WTC11 (cell line): ENCODE measurements at regions not wholly inside any gene's neighbourhood (a gene's known extent, or its start where the extent isn't known, plus 50 kb on each side); places are given as distances from the start of the nearest gene placed in this dataset.

Experiments
- ATAC-seq: fragments of 200-7000 bp; cut with Tn5 transposase; 2 replicates; pipeline ENCODE4 v1.10.0; 2021; ENCODE audit warnings: mild to moderate bottlenecking, moderate library complexity
- CTCF ChIA-PET: fragments of 300-600 bp; sonication (Branson Sonifier 250); formaldehyde crosslinking; loops from one replicate; lab custom pipeline; 2021; ENCODE audit warnings: antibody characterized with exemption; lab: Charles Lee
- POLR2A ChIA-PET: fragments of 350-600 bp; sonication (Branson Sonifier 250); formaldehyde crosslinking; loops from one replicate; lab custom pipeline; 2021; ENCODE audit warnings: antibody characterized with exemption; lab: Charles Lee
- DNase-seq: peaks from one replicate; pipeline ENCODE4 v3.0.0; 2021; ENCODE audit warnings: low spot score
- H3K27ac Mint-ChIP-seq: 2 replicates; pipeline ENCODE4 v1.8.0; 2021; ENCODE audit warnings: mixed read lengths
- H3K27me3 Mint-ChIP-seq: 2 replicates; pipeline ENCODE4 v1.8.0; 2021; ENCODE audit warnings: low read depth, mild to moderate bottlenecking, moderate library complexity, mixed read lengths
- H3K36me3 Mint-ChIP-seq: 2 replicates; pipeline ENCODE4 v1.8.0; 2021; ENCODE audit warnings: mixed read lengths
- H3K4me1 Mint-ChIP-seq: 2 replicates; pipeline ENCODE4 v1.8.0; 2022; ENCODE audit warnings: mixed read lengths
- H3K4me3 Mint-ChIP-seq: 2 replicates; pipeline ENCODE4 v1.8.0; 2021; ENCODE audit warnings: mild to moderate bottlenecking, moderate library complexity, mixed read lengths
- H3K9me3 Mint-ChIP-seq: 2 replicates; pipeline ENCODE4 v1.8.0; 2021; ENCODE audit warnings: mixed read lengths
- ELF4 ChIP-seq: sonication (generic); formaldehyde crosslinking; IDR thresholded peaks from 2 replicates; pipeline ENCODE4 v1.8.1; 2022; ENCODE audit warnings: low read depth, mild to moderate bottlenecking, moderate library complexity, missing genetic modification reagents
- EMX1 ChIP-seq: fragments of 250-450 bp; sonication (Bioruptor Pico); IDR thresholded peaks from 2 replicates; pipeline ENCODE4 v1.8.0; 2021; ENCODE audit warnings: mild to moderate bottlenecking
- ESRRA ChIP-seq: sonication (generic); formaldehyde crosslinking; IDR thresholded peaks from 2 replicates; pipeline ENCODE4 v1.8.1; 2022; ENCODE audit warnings: mild to moderate bottlenecking, missing genetic modification reagents, borderline replicate concordance
- FOXK1 ChIP-seq: sonication (generic); formaldehyde crosslinking; IDR thresholded peaks from 2 replicates; pipeline ENCODE4 v1.8.0; 2022; ENCODE audit warnings: mild to moderate bottlenecking, moderate library complexity, missing genetic modification reagents
- FOXP1 ChIP-seq: sonication (generic); formaldehyde crosslinking; IDR thresholded peaks from 2 replicates; pipeline ENCODE4 v1.8.0; 2022; ENCODE audit warnings: missing genetic modification reagents, mild to moderate bottlenecking, moderate library complexity, borderline replicate concordance
- GABPB1 ChIP-seq: sonication (generic); formaldehyde crosslinking; IDR thresholded peaks from 2 replicates; pipeline ENCODE4 v1.8.1; 2023; ENCODE audit warnings: mild to moderate bottlenecking, missing genetic modification reagents
- HMGA2 ChIP-seq: fragments of 250-450 bp; sonication (Bioruptor Pico); IDR thresholded peaks from 2 replicates; pipeline ENCODE4 v1.4.0; 2021; ENCODE audit warnings: mild to moderate bottlenecking, moderate library complexity
- JUN ChIP-seq: sonication (generic); formaldehyde crosslinking; IDR thresholded peaks from 2 replicates; pipeline ENCODE4 v1.8.0; 2023; ENCODE audit warnings: mild to moderate bottlenecking, missing genetic modification reagents
- KAT7 ChIP-seq: sonication (generic); formaldehyde crosslinking; IDR thresholded peaks from 2 replicates; pipeline ENCODE4 v1.8.1; 2023; ENCODE audit warnings: missing genetic modification reagents, mild to moderate bottlenecking, borderline replicate concordance
- NFATC4 ChIP-seq: fragments of 250-450 bp; sonication (Bioruptor Pico); IDR thresholded peaks from 2 replicates; pipeline ENCODE4 v1.9.0; 2021; ENCODE audit warnings: mild to moderate bottlenecking
- NR3C1 ChIP-seq: sonication (generic); formaldehyde crosslinking; conservative IDR thresholded peaks from 2 replicates; pipeline ENCODE4 v1.8.1; 2023; ENCODE audit warnings: low read depth, mild to moderate bottlenecking, missing genetic modification reagents
- SMAD4 ChIP-seq: sonication (generic); formaldehyde crosslinking; IDR thresholded peaks from 2 replicates; pipeline ENCODE4 v1.8.0; 2022; ENCODE audit warnings: mild to moderate bottlenecking, missing genetic modification reagents
- SP1 ChIP-seq: sonication (generic); formaldehyde crosslinking; conservative IDR thresholded peaks from 2 replicates; pipeline ENCODE4 v1.8.1; 2022; ENCODE audit warnings: missing genetic modification reagents
- TCF7 ChIP-seq: sonication (generic); formaldehyde crosslinking; IDR thresholded peaks from 2 replicates; pipeline ENCODE4 v1.8.0; 2022; ENCODE audit warnings: mild to moderate bottlenecking, low read depth, missing genetic modification reagents, moderate library complexity
- TEAD1 ChIP-seq: sonication (generic); formaldehyde crosslinking; IDR thresholded peaks from 2 replicates; pipeline ENCODE4 v1.8.0; 2022; ENCODE audit warnings: mild to moderate bottlenecking, missing genetic modification reagents
- ZNF121 ChIP-seq: sonication (generic); formaldehyde crosslinking; IDR thresholded peaks from 2 replicates; pipeline ENCODE4 v1.8.0; 2023; ENCODE audit warnings: missing genetic modification reagents
- ZNF263 ChIP-seq: sonication (generic); formaldehyde crosslinking; IDR thresholded peaks from 2 replicates; pipeline ENCODE4 v1.8.1; 2022; ENCODE audit warnings: low read depth, mild to moderate bottlenecking, moderate library complexity, missing genetic modification reagents
- ZNF416 ChIP-seq: fragments of 250-450 bp; sonication (Bioruptor Pico); IDR thresholded peaks from 2 replicates; pipeline ENCODE4 v1.9.0; 2021; ENCODE audit warnings: mild to moderate bottlenecking, inconsistent platforms
- ZNF671 ChIP-seq: fragments of 250-450 bp; sonication (Bioruptor Pico); IDR thresholded peaks from 2 replicates; pipeline ENCODE4 v1.8.0; 2021; ENCODE audit warnings: mild to moderate bottlenecking
- TF ChIP-seq, protein P1 (sequence below): sonication (generic); formaldehyde crosslinking; IDR thresholded peaks from 2 replicates; pipeline ENCODE4 v1.8.1; 2022; ENCODE audit warnings: low read depth, missing genetic modification reagents, borderline replicate concordance
- TF ChIP-seq, protein P2 (sequence below): sonication (generic); formaldehyde crosslinking; IDR thresholded peaks from 2 replicates; pipeline ENCODE4 v1.8.1; 2023; ENCODE audit warnings: mild to moderate bottlenecking, moderate library complexity, missing genetic modification reagents
- TF ChIP-seq, protein P3 (sequence below): sonication (generic); formaldehyde crosslinking; IDR thresholded peaks from 2 replicates; pipeline ENCODE4 v1.8.1; 2023; ENCODE audit warnings: mild to moderate bottlenecking, missing genetic modification reagents
- TF ChIP-seq, protein P4 (sequence below): fragments of 250-450 bp; sonication (Bioruptor Pico); IDR thresholded peaks from 2 replicates; pipeline ENCODE4 v1.8.0; 2021; ENCODE audit warnings: mild to moderate bottlenecking
- TF ChIP-seq, protein P5 (sequence below): fragments of 250-450 bp; sonication (Bioruptor Pico); IDR thresholded peaks from 2 replicates; pipeline ENCODE4 v1.9.0; 2021; ENCODE audit warnings: mild to moderate bottlenecking
- TF ChIP-seq, protein P6 (sequence below): sonication (generic); formaldehyde crosslinking; IDR thresholded peaks from 2 replicates; pipeline ENCODE4 v1.8.0; 2022; ENCODE audit warnings: mild to moderate bottlenecking, missing genetic modification reagents
- TF ChIP-seq, protein P7 (sequence below): sonication (generic); formaldehyde crosslinking; IDR thresholded peaks from 2 replicates; pipeline ENCODE4 v1.8.1; 2023; ENCODE audit warnings: mild to moderate bottlenecking, missing genetic modification reagents

DNA sequence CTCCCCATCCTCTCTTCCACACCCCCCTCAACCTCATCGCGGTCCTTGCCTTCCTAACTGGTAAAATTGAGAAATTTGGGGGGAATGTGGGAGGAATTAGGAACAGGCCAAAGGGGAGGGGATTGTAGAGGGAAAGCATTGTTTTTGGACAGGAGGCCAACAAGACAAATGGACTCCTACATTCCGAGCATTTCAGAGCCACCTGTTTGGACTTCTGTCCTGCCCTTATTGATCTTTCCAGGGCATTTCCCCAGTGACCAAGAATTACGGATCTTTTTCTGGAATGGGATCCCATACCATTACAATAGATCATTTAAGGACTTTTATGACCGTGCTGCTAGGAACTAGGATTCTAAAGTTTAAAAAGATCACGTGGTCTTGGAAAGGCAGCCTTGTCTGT, 221.3 kb upstream of the ASIC2 start (continued):
- no peak for TF ChIP-seq ELF4 (CRISPR knock-in tag)
- TF ChIP-seq, protein P1, sequence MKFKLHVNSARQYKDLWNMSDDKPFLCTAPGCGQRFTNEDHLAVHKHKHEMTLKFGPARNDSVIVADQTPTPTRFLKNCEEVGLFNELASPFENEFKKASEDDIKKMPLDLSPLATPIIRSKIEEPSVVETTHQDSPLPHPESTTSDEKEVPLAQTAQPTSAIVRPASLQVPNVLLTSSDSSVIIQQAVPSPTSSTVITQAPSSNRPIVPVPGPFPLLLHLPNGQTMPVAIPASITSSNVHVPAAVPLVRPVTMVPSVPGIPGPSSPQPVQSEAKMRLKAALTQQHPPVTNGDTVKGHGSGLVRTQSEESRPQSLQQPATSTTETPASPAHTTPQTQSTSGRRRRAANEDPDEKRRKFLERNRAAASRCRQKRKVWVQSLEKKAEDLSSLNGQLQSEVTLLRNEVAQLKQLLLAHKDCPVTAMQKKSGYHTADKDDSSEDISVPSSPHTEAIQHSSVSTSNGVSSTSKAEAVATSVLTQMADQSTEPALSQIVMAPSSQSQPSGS: no peak
- no peak for TF ChIP-seq GABPB1 (CRISPR knock-in tag)
- TF ChIP-seq, protein P2, sequence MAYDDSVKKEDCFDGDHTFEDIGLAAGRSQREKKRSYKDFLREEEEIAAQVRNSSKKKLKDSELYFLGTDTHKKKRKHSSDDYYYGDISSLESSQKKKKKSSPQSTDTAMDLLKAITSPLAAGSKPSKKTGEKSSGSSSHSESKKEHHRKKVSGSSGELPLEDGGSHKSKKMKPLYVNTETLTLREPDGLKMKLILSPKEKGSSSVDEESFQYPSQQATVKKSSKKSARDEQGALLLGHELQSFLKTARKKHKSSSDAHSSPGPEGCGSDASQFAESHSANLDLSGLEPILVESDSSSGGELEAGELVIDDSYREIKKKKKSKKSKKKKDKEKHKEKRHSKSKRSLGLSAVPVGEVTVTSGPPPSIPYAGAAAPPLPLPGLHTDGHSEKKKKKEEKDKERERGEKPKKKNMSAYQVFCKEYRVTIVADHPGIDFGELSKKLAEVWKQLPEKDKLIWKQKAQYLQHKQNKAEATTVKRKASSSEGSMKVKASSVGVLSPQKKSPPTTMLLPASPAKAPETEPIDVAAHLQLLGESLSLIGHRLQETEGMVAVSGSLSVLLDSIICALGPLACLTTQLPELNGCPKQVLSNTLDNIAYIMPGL (CRISPR knock-in tag): no peak
- TF ChIP-seq, protein P3, sequence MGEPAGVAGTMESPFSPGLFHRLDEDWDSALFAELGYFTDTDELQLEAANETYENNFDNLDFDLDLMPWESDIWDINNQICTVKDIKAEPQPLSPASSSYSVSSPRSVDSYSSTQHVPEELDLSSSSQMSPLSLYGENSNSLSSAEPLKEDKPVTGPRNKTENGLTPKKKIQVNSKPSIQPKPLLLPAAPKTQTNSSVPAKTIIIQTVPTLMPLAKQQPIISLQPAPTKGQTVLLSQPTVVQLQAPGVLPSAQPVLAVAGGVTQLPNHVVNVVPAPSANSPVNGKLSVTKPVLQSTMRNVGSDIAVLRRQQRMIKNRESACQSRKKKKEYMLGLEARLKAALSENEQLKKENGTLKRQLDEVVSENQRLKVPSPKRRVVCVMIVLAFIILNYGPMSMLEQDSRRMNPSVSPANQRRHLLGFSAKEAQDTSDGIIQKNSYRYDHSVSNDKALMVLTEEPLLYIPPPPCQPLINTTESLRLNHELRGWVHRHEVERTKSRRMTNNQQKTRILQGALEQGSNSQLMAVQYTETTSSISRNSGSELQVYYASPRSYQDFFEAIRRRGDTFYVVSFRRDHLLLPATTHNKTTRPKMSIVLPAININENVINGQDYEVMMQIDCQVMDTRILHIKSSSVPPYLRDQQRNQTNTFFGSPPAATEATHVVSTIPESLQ: no peak
- no peak for TF ChIP-seq EMX1 (CRISPR knock-in tag)
- no peak for TF ChIP-seq ESRRA (CRISPR knock-in tag)

DNA sequence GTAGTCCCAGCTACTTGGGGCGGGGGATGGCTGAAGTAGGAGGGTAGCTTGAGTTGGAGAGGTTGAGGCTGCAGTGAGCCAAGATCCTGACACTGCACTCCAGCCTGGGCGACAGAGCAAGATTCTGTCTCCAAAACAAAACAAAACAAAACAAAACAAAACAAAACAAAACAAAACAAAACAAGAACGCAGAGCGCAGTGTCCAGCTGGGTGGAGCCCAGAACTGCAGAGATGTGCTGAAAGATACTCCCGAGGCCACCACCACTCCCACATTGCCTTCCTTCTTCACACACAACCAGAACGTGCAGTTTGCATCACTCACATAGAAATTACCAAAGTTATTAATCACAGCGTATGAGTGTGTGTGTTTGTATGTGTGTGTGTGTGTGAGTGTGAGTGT, 222.9 kb upstream of the ASIC2 start:
- POLR2A ChIA-PET: no interaction called here
- ATAC-seq (no peak), DNase-seq (no peak)
- H3K36me3 Mint-ChIP-seq: no peaks in the 10 kb centered on the region
- H3K4me1 Mint-ChIP-seq: peaks cover 2% of the 10 kb centered on the region; the same call in 1 of the 2 replicates
- CTCF ChIA-PET: interaction anchor here (0.7 kb wide), 1 partner anchor 540 kb away, joined by 3 read pairs; no protein-coding TSS in a partner anchor
- TF ChIP-seq NR3C1 (CRISPR knock-in tag): no peak
- TF ChIP-seq SP1 (CRISPR knock-in tag): no peak
- TF ChIP-seq FOXK1 (CRISPR knock-in tag): no peak
- TF ChIP-seq ZNF416 (CRISPR knock-in tag): no peak
- no peak for TF ChIP-seq JUN
- TF ChIP-seq NFATC4 (CRISPR knock-in tag): no peak
- TF ChIP-seq FOXP1 (CRISPR knock-in tag): no peak
- TF ChIP-seq, protein P4, sequence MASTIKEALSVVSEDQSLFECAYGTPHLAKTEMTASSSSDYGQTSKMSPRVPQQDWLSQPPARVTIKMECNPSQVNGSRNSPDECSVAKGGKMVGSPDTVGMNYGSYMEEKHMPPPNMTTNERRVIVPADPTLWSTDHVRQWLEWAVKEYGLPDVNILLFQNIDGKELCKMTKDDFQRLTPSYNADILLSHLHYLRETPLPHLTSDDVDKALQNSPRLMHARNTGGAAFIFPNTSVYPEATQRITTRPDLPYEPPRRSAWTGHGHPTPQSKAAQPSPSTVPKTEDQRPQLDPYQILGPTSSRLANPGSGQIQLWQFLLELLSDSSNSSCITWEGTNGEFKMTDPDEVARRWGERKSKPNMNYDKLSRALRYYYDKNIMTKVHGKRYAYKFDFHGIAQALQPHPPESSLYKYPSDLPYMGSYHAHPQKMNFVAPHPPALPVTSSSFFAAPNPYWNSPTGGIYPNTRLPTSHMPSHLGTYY: no peak
- TF ChIP-seq ZNF671: no peak
- H3K4me3 Mint-ChIP-seq: no peak overlapping the region
- H3K27me3 Mint-ChIP-seq: peaks cover 4% of the 10 kb centered on the region
- H3K27ac Mint-ChIP-seq: no peak overlapping the region
- 0 out of 2 replicates have a peak, but pooled peaks cover 3% of the 10 kb centered on the region for H3K9me3 Mint-ChIP-seq

DNA sequence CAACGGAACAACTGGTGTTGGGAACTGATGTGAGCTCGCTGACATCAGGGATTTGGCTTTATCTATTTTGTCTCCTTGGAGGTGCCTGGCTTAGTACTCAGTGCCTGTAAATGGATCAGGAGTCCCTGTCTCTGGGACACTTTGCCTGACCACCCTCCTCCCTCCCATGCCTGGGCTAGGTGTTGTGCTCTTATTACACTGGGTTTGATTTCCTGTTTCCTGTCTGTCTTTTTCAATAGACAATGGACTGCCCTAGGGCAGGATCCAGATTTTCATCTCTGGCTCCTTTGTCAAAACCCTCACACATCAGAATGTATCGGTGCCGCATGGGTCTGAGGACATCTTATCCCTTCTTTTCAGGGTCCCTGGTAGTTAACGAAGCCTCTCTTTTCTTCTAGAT, 223.6 kb upstream of the ASIC2 start:
- H3K27ac Mint-ChIP-seq: no peak overlapping the region
- no peak overlapping the region for H3K4me3 Mint-ChIP-seq
- H3K4me1 Mint-ChIP-seq: peaks cover 2% of the 10 kb centered on the region; the same call in 1 of the 2 replicates
- ChIA-PET CTCF (no interaction called here), POLR2A (no interaction called here)
- DNase-seq (no peak), ATAC-seq (no peak)
- H3K27me3 Mint-ChIP-seq: peaks cover 4% of the 10 kb centered on the region
- TF ChIP-seq SMAD4 (CRISPR knock-in tag): no peak
- TF ChIP-seq, protein P5, sequence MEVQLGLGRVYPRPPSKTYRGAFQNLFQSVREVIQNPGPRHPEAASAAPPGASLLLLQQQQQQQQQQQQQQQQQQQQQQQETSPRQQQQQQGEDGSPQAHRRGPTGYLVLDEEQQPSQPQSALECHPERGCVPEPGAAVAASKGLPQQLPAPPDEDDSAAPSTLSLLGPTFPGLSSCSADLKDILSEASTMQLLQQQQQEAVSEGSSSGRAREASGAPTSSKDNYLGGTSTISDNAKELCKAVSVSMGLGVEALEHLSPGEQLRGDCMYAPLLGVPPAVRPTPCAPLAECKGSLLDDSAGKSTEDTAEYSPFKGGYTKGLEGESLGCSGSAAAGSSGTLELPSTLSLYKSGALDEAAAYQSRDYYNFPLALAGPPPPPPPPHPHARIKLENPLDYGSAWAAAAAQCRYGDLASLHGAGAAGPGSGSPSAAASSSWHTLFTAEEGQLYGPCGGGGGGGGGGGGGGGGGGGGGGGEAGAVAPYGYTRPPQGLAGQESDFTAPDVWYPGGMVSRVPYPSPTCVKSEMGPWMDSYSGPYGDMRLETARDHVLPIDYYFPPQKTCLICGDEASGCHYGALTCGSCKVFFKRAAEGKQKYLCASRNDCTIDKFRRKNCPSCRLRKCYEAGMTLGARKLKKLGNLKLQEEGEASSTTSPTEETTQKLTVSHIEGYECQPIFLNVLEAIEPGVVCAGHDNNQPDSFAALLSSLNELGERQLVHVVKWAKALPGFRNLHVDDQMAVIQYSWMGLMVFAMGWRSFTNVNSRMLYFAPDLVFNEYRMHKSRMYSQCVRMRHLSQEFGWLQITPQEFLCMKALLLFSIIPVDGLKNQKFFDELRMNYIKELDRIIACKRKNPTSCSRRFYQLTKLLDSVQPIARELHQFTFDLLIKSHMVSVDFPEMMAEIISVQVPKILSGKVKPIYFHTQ (CRISPR knock-in tag): no peak
- TF ChIP-seq, protein P6, sequence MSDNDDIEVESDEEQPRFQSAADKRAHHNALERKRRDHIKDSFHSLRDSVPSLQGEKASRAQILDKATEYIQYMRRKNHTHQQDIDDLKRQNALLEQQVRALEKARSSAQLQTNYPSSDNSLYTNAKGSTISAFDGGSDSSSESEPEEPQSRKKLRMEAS: no peak
- TF ChIP-seq, protein P7, sequence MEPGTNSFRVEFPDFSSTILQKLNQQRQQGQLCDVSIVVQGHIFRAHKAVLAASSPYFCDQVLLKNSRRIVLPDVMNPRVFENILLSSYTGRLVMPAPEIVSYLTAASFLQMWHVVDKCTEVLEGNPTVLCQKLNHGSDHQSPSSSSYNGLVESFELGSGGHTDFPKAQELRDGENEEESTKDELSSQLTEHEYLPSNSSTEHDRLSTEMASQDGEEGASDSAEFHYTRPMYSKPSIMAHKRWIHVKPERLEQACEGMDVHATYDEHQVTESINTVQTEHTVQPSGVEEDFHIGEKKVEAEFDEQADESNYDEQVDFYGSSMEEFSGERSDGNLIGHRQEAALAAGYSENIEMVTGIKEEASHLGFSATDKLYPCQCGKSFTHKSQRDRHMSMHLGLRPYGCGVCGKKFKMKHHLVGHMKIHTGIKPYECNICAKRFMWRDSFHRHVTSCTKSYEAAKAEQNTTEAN (CRISPR knock-in tag): no peak
- TF ChIP-seq TCF7 (CRISPR knock-in tag): no peak
- TF ChIP-seq KAT7 (CRISPR knock-in tag): no peak
- TF ChIP-seq HMGA2 (CRISPR knock-in tag): no peak
- TF ChIP-seq ZNF121: no peak
- no peak for TF ChIP-seq TEAD1 (CRISPR knock-in tag)
- TF ChIP-seq ZNF263 (CRISPR knock-in tag): no peak
- H3K9me3 Mint-ChIP-seq: 0 out of 2 replicates have a peak, but pooled peaks cover 3% of the 10 kb centered on the region
- H3K36me3 Mint-ChIP-seq: no peaks in the 10 kb centered on the region
